MM.1S (cell line): ENCODE measurements at regions not wholly inside any gene's neighbourhood (a gene's known extent, or its start where the extent isn't known, plus 50 kb on each side); places are given as distances from the start of the nearest gene placed in this dataset.

Experiments
- DNase-seq: peaks from one replicate; pipeline ENCODE4 v3.0.0-alpha.2; 2015
- H2AFZ ChIP-seq: fragments of 300-600 bp; sonication (generic); 2 replicates; pipeline ENCODE4 v1.6.0; 2016; ENCODE audit warnings: antibody characterized with exemption, low read length
- H3F3A ChIP-seq: fragments of 300-600 bp; sonication (generic); 2 replicates; pipeline ENCODE4 v1.6.1; 2016; ENCODE audit warnings: mild to moderate bottlenecking, antibody characterized with exemption, low read length, moderate library complexity, mixed read lengths; ENCODE audit not compliant: insufficient read depth
- H3K27ac ChIP-seq: fragments of 300-600 bp; sonication (generic); 2 replicates; pipeline ENCODE4 v1.5.1; 2016; ENCODE audit warnings: mild to moderate bottlenecking, low read length
- H3K27me3 ChIP-seq: fragments of 300-600 bp; sonication (generic); replicated peaks from 2 replicates; pipeline ENCODE4 v1.6.0; 2016; ENCODE audit warnings: low read length; ENCODE audit not compliant: insufficient read depth
- H3K36me3 ChIP-seq: fragments of 300-600 bp; sonication (generic); replicated peaks from 2 replicates; pipeline ENCODE4 v1.6.1; 2016; ENCODE audit warnings: mild to moderate bottlenecking, low read length, mixed read lengths; ENCODE audit not compliant: insufficient read depth
- H3K4me1 ChIP-seq: fragments of 300-600 bp; sonication (generic); 2 replicates; pipeline ENCODE4 v1.6.1; 2016; ENCODE audit warnings: low read length, mixed read lengths
- H3K4me2 ChIP-seq: fragments of 300-600 bp; sonication (generic); 2 replicates; pipeline ENCODE4 v1.6.0; 2016; ENCODE audit warnings: low read depth, low read length
- H3K4me3 ChIP-seq: fragments of 300-600 bp; sonication (generic); 2 replicates; pipeline ENCODE4 v1.5.1; 2016; ENCODE audit warnings: low read length, mixed read lengths
- H3K79me2 ChIP-seq: fragments of 300-600 bp; sonication (generic); 2 replicates; pipeline ENCODE4 v1.6.1; 2016; ENCODE audit warnings: mixed run types, low read length, mixed read lengths
- H3K9ac ChIP-seq: fragments of 300-600 bp; sonication (generic); 2 replicates; pipeline ENCODE4 v1.6.1; 2016; ENCODE audit warnings: low read length, mixed read lengths
- H3K9me2 ChIP-seq: fragments of 300-600 bp; sonication (generic); replicated peaks from 2 replicates; pipeline ENCODE4 v1.6.1; 2016; ENCODE audit warnings: mild to moderate bottlenecking, low read length, mixed read lengths; ENCODE audit not compliant: insufficient read depth
- H3K9me3 ChIP-seq: fragments of 300-600 bp; sonication (generic); replicated peaks from 2 replicates; pipeline ENCODE4 v1.6.1; 2016; ENCODE audit warnings: mild to moderate bottlenecking, low read length, mixed read lengths; ENCODE audit not compliant: insufficient read depth
- H4K20me1 ChIP-seq: fragments of 300-600 bp; sonication (generic); 2 replicates; pipeline ENCODE4 v1.6.1; 2016; ENCODE audit warnings: mild to moderate bottlenecking, low read length, moderate library complexity, mixed read lengths; ENCODE audit not compliant: insufficient read depth
- CTCF ChIP-seq: fragments of 300-600 bp; sonication (generic); IDR thresholded peaks from 2 replicates; pipeline ENCODE4 v1.5.1; 2016; ENCODE audit warnings: antibody characterized with exemption, low read length, mixed read lengths
- EZH2 ChIP-seq: fragments of 300-600 bp; sonication (generic); optimal IDR thresholded peaks from 2 replicates; pipeline ENCODE3; 2017; ENCODE audit warnings: low read depth, mild to moderate bottlenecking, antibody characterized with exemption, low read length, mixed read lengths
- EZH2phosphoT487 ChIP-seq: fragments of 300-600 bp; sonication (generic); IDR thresholded peaks from 2 replicates; pipeline ENCODE4 v1.6.1; 2018; ENCODE audit warnings: antibody characterized with exemption, low read length

DNA sequence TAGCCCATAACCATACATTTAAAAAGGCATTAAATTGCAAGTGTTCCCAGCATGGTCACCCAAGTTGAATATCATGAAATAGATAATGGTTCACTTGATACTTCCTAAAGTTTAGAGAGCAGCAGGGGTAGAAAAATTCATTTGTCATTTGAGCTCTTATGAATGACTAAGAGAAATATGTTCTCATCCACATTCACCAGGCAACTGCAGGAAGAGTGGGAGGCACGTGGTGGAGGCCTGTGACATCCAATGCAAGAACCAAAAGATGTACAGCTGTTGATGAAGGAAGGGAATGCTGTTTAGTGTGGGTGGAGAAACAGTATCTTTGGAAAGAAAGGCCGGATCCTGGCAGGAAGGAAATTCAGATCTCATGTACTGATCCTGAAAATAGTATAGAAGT is 473.1 kb downstream of the ADGRL2 start:
- no peak for TF ChIP-seq EZH2
- no peak for TF ChIP-seq EZH2phosphoT487
- no peak for TF ChIP-seq CTCF
- H3K27me3 ChIP-seq = no peaks in the 10 kb centered on the region
- H3K4me3 ChIP-seq = no peak overlapping the region
- H3K79me2 ChIP-seq = no peaks in the 10 kb centered on the region
- no peaks in the 10 kb centered on the region for H3F3A ChIP-seq
- no peaks in the 10 kb centered on the region for H3K36me3 ChIP-seq
- no peak overlapping the region for H3K27ac ChIP-seq
- no peaks in the 10 kb centered on the region for H3K9me3 ChIP-seq
- no peaks in the 10 kb centered on the region for H3K4me1 ChIP-seq
- H2AFZ ChIP-seq = no peak overlapping the region
- H3K9me2 ChIP-seq = no peaks in the 10 kb centered on the region
- H4K20me1 ChIP-seq = no peaks in the 10 kb centered on the region
- DNase-seq = no peak
- H3K9ac ChIP-seq = no peak overlapping the region
- no peak overlapping the region for H3K4me2 ChIP-seq

GRCh38 chr1:82269431-82269830 is 468.7 kb downstream of the ADGRL2 start:
- Histone ChIP-seq H3K9ac (no peak overlapping the region), H3K27ac (no peak overlapping the region), H3K36me3 (no peaks in the 10 kb centered on the region), H3K9me2 (no peaks in the 10 kb centered on the region), H3K27me3 (no peaks in the 10 kb centered on the region), H3K9me3 (no peaks in the 10 kb centered on the region), H3K4me3 (no peak overlapping the region), H3K4me1 (no peaks in the 10 kb centered on the region), H3K4me2 (no peak overlapping the region), H3F3A (no peaks in the 10 kb centered on the region), H4K20me1 (no peaks in the 10 kb centered on the region), H3K79me2 (no peaks in the 10 kb centered on the region), H2AFZ (no peak overlapping the region)
- no peak for DNase-seq
- TF ChIP-seq CTCF (no peak), EZH2 (no peak), EZH2phosphoT487 (no peak)

GRCh38 chr1:82268826-82269225 is 468.1 kb downstream of the ADGRL2 start:
- Histone ChIP-seq H3K4me3 (no peak overlapping the region), H4K20me1 (no peaks in the 10 kb centered on the region), H3K4me2 (no peak overlapping the region), H3F3A (no peaks in the 10 kb centered on the region), H3K27ac (no peak overlapping the region), H3K4me1 (no peaks in the 10 kb centered on the region), H2AFZ (no peak overlapping the region), H3K36me3 (no peaks in the 10 kb centered on the region), H3K27me3 (no peaks in the 10 kb centered on the region), H3K79me2 (no peaks in the 10 kb centered on the region), H3K9me2 (no peaks in the 10 kb centered on the region), H3K9me3 (no peaks in the 10 kb centered on the region), H3K9ac (no peak overlapping the region)
- DNase-seq = no peak
- TF ChIP-seq EZH2phosphoT487 = no peak
- TF ChIP-seq CTCF = no peak
- no peak for TF ChIP-seq EZH2
